Gastroesophageal sphincter (tissue), 3 donors: ENCODE measurements at regions not wholly inside any gene's neighbourhood (a gene's known extent, or its start where the extent isn't known, plus 50 kb on each side); places are given as distances from the start of the nearest gene placed in this dataset.

Experiments used
- POLR2AphosphoS5 ChIP-seq: sonication (generic); formaldehyde crosslinking; IDR thresholded peaks from one replicate; pipeline ENCODE4 v1.6.1; 2017; ENCODE audit warnings: antibody characterized with exemption
- TF ChIP-seq, protein P1 (sequence below), 4 experiments: fragments of 200-600 bp in 2 of 4; fragments of 450-650 bp in 2 of 4; sonication (generic) in 1 of 4; IDR thresholded peaks; one replicate each; pipeline ENCODE4 v1.5.1; 2017 to 2019; ENCODE audit warnings: antibody characterized with exemption in 4 of 4, mild to moderate bottlenecking in 2 of 4, moderate library complexity in 2 of 4

DNA sequence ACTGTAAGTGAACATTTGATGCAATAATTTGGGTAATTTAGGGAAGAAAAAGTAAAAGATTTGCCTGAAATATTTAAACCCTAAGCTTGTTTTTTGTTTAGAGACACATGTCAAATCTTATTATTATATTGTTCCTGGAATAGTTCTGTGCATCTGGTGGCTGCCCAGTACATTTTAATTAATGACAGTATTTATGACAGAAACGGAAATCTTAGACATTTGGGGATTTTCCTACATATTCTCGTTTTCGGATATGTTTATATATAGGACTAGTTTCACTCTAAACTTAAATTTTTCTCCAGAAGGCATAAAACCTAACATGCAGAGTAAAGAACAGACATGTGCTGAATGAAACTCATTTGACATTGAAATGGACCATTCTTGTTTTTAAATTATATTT lies 125.6 kb upstream of the PAQR3 start:
- TF ChIP-seq, protein P1, sequence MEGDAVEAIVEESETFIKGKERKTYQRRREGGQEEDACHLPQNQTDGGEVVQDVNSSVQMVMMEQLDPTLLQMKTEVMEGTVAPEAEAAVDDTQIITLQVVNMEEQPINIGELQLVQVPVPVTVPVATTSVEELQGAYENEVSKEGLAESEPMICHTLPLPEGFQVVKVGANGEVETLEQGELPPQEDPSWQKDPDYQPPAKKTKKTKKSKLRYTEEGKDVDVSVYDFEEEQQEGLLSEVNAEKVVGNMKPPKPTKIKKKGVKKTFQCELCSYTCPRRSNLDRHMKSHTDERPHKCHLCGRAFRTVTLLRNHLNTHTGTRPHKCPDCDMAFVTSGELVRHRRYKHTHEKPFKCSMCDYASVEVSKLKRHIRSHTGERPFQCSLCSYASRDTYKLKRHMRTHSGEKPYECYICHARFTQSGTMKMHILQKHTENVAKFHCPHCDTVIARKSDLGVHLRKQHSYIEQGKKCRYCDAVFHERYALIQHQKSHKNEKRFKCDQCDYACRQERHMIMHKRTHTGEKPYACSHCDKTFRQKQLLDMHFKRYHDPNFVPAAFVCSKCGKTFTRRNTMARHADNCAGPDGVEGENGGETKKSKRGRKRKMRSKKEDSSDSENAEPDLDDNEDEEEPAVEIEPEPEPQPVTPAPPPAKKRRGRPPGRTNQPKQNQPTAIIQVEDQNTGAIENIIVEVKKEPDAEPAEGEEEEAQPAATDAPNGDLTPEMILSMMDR (IDR thresholded peaks at IDR 0.05), result no peak
- TF ChIP-seq POLR2AphosphoS5, result no peak
